Sigmoid colon (tissue), 6 donors: ENCODE measurements at regions not wholly inside any gene's neighbourhood (a gene's known extent, or its start where the extent isn't known, plus 50 kb on each side); places are given as distances from the start of the nearest gene placed in this dataset.

Experiments used
- DNase-seq: peaks from one replicate; pipeline ENCODE4 v3.0.0-alpha.2; 2019
- H3K27ac ChIP-seq, 4 donors: fragments of 200-600 bp; sonication (generic); one replicate each; pipeline ENCODE4 v1.5.1; 2016 to 2019; ENCODE audit warnings: mild to moderate bottlenecking in 1 of 4
- H3K27me3 ChIP-seq, 3 donors: fragments of 200-600 bp; sonication (generic); one replicate each; pipeline ENCODE4 v1.5.1; 2019; ENCODE audit warnings: mild to moderate bottlenecking in 1 of 3
- H3K36me3 ChIP-seq, 4 donors: fragments of 200-600 bp; sonication (generic); one replicate each; pipeline ENCODE4 v1.5.1; 2016 to 2019
- H3K4me1 ChIP-seq, 4 donors: fragments of 200-600 bp; sonication (generic); one replicate each; pipeline ENCODE4 v1.5.1; 2017 to 2019
- H3K4me3 ChIP-seq, 4 donors: fragments of 200-600 bp; sonication (generic); one replicate each; pipeline ENCODE4 v1.5.1; 2017 to 2019; ENCODE audit warnings: mild to moderate bottlenecking in 2 of 4, moderate library complexity in 1 of 4
- H3K9me3 ChIP-seq, 4 donors: fragments of 200-600 bp in 3 of 4; sonication (generic) in 3 of 4; one replicate each; pipeline versions ENCODE4 v1.5.1 to v1.6.1; 2013 to 2019
- EP300 ChIP-seq, 4 donors: sonication (generic); formaldehyde crosslinking; IDR thresholded peaks; one replicate each; pipeline ENCODE4 v1.6.1; 2017; ENCODE audit warnings: antibody characterized with exemption in 4 of 4
- POLR2A ChIP-seq, 2 donors: fragments of 450-650 bp; IDR thresholded peaks; one replicate each; pipeline ENCODE4 v1.6.1; 2016; ENCODE audit warnings: antibody characterized with exemption in 2 of 2, mild to moderate bottlenecking in 2 of 2, moderate library complexity in 2 of 2
- POLR2AphosphoS5 ChIP-seq, 4 donors: sonication (generic); formaldehyde crosslinking; IDR thresholded peaks; one replicate each; pipeline ENCODE4 v1.6.1; 2017; ENCODE audit warnings: antibody characterized with exemption in 4 of 4
- WGBS, 2 donors: extraction: QIAGEN DNeasy Blood & Tissue Kit; methylation state at CpG; one replicate each; pipeline ENCODE4 v1.1.7; 2013; 5-methylcytosine and 5-hydroxymethylcytosine counted together
- intact Hi-C: fragments of 100-400 bp; cut with DNase I; formaldehyde crosslinking; loops from one replicate; pipeline ENCODE4 v1.15.1; 2023
- TF ChIP-seq, protein P1 (sequence below), 4 experiments: fragments of 450-650 bp in 3 of 4; fragments of 200-600 bp in 1 of 4; IDR thresholded peaks; one replicate each; pipeline ENCODE4 v1.5.1; 2016 to 2019; ENCODE audit warnings: antibody characterized with exemption in 4 of 4, mild to moderate bottlenecking in 3 of 4, moderate library complexity in 2 of 4
- donor health status: healthy with polysubstance abuse.
- donor health status: healthy.

DNA sequence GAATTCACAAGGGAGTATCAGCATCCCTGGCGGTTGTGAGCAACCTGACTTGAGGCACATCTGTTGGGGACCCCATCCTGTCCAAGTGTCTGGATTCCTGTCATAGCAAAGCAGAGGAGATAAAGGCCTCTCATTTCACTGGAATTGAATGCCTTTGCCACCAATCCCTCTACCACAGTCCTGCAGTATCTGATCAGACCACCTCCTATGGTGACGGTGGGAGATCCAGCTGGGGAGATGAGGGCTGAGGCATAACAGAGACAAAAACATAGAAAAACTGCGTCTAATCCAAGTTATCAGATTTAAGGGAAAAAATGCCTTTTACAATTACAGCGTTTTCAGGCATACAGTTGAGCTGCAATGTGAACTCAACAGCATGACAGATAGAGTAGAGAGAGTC lies 160.7 kb upstream of the TRPC7 start:
- intact Hi-C loops = no loop called here
- Histone ChIP-seq H3K27ac (no peak overlapping the region), H3K4me1 (no peaks in the 10 kb centered on the region), H3K4me3 (no peak overlapping the region), H3K36me3 (no peaks in the 10 kb centered on the region), H3K27me3 (no peaks in the 10 kb centered on the region), H3K9me3 (no peaks in the 10 kb centered on the region)
- TF ChIP-seq POLR2AphosphoS5 (IDR thresholded peaks at IDR 0.05) (no peak), POLR2A (IDR thresholded peaks at IDR 0.05) (no peak), EP300 (IDR thresholded peaks at IDR 0.05) (no peak)
- TF ChIP-seq, protein P1, sequence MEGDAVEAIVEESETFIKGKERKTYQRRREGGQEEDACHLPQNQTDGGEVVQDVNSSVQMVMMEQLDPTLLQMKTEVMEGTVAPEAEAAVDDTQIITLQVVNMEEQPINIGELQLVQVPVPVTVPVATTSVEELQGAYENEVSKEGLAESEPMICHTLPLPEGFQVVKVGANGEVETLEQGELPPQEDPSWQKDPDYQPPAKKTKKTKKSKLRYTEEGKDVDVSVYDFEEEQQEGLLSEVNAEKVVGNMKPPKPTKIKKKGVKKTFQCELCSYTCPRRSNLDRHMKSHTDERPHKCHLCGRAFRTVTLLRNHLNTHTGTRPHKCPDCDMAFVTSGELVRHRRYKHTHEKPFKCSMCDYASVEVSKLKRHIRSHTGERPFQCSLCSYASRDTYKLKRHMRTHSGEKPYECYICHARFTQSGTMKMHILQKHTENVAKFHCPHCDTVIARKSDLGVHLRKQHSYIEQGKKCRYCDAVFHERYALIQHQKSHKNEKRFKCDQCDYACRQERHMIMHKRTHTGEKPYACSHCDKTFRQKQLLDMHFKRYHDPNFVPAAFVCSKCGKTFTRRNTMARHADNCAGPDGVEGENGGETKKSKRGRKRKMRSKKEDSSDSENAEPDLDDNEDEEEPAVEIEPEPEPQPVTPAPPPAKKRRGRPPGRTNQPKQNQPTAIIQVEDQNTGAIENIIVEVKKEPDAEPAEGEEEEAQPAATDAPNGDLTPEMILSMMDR (IDR thresholded peaks at IDR 0.05) = no peak
- 75 to 80% methylated on average over 4 of the region's 4 CpGs for WGBS, 2 donors
- no peak for DNase-seq

DNA sequence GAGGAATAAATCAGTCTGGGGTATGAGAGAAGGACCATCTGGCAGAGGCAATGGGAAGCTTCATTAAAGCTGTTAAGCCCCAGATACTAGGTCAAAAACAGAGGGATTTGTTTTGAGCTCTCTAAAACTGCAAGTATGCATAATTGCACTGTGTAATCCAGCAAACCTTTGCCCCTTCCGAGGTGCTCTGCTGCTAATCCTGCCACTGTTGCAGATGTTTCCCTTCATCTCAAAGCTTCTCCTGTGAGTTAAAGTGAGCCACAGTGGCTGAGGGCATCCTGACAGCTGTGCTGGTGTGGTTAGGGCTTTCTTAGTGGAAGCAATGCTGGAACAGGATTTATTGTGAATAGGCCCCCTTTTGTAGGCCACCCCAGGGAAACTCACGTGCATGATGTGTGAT lies 160.3 kb upstream of the TRPC7 start:
- no peaks in the 10 kb centered on the region for H3K9me3 ChIP-seq
- intact Hi-C loops = no loop called here
- no peaks in the 10 kb centered on the region for H3K36me3 ChIP-seq
- no peaks in the 10 kb centered on the region for H3K4me1 ChIP-seq
- H3K4me3 ChIP-seq = no peak overlapping the region
- TF ChIP-seq POLR2A (IDR thresholded peaks at IDR 0.05) (no peak), EP300 (IDR thresholded peaks at IDR 0.05) (no peak), POLR2AphosphoS5 (IDR thresholded peaks at IDR 0.05) (no peak)
- TF ChIP-seq, protein P1 (IDR thresholded peaks at IDR 0.05) = no peak
- no peak for DNase-seq
- no peaks in the 10 kb centered on the region for H3K27me3 ChIP-seq
- 35 to 42% methylated on average over 2 of the region's 2 CpGs for WGBS, 2 donors
- H3K27ac ChIP-seq = no peak overlapping the region

DNA sequence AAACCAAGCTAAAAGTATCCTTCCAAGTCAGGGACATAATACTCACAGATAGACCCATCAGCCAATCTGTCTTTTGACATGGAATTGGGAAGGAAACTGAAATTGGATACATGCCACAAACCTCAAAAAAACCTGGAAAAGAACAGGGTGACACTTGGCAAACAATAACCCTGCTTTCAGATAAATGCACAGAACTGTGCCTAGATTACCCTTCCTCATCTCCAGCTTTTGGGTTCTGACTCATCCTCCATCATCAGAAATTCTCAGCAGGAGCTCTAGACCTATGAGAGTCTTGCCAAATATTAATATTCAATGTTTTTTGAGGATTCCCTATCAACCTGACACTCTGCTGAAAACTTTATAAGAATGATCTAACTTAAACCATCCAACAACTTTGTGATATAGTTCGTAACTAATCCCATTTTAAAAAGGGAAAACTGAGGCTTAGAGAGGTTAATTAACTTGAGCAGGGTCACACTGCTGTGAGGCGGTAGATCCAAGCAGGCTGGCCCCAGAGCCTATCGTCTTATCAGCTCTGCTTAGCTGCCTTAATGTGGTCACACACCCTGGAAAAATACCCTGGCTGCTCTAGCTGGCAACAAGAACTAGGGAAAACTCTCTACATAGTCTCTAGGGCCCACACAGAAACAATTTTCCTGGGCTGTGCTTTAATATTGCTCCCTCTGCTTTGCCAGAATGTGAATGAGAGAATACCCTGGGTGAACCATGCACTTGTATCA lies 157.0 kb upstream of the TRPC7 start:
- intact Hi-C loops = no loop called here
- H3K36me3 ChIP-seq = no peaks in the 10 kb centered on the region
- TF ChIP-seq, protein P1 (IDR thresholded peaks at IDR 0.05) = no peak
- TF ChIP-seq POLR2A (IDR thresholded peaks at IDR 0.05) (no peak), EP300 (IDR thresholded peaks at IDR 0.05) (no peak), POLR2AphosphoS5 (IDR thresholded peaks at IDR 0.05) (no peak)
- WGBS, 2 donors = 69 to 72% methylated on average over 3 of the region's 3 CpGs
- DNase-seq = no peak
- H3K27ac ChIP-seq = no peak overlapping the region
- no peaks in the 10 kb centered on the region for H3K9me3 ChIP-seq
- no peaks in the 10 kb centered on the region for H3K27me3 ChIP-seq
- H3K4me3 ChIP-seq = no peak overlapping the region
- no peaks in the 10 kb centered on the region for H3K4me1 ChIP-seq

DNA sequence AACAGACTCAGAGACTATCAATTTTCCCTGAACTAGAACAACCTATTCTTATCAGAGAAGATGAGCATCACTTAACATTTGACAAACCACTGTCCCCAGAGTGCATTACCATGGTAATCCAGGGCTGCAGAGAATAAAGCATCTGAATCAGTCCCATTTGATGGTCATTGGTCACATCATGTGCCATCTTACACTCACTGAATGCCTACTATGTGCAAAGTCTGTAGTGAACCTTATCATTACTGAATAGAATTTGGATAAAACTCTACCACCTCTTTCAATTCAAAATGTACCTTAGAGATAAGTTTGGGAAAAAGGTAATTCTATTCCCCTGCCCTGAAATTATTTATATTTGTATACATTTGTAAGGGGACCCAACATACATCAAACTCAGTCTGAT lies 156.4 kb upstream of the TRPC7 start:
- intact Hi-C loops = no loop called here
- Histone ChIP-seq H3K27me3 (no peaks in the 10 kb centered on the region), H3K27ac (no peak overlapping the region), H3K9me3 (no peaks in the 10 kb centered on the region), H3K4me3 (no peak overlapping the region), H3K4me1 (no peaks in the 10 kb centered on the region), H3K36me3 (no peaks in the 10 kb centered on the region)
- no peak for DNase-seq
- TF ChIP-seq, protein P1 (IDR thresholded peaks at IDR 0.05) = no peak
- no peak for TF ChIP-seq POLR2AphosphoS5 (IDR thresholded peaks at IDR 0.05)

DNA sequence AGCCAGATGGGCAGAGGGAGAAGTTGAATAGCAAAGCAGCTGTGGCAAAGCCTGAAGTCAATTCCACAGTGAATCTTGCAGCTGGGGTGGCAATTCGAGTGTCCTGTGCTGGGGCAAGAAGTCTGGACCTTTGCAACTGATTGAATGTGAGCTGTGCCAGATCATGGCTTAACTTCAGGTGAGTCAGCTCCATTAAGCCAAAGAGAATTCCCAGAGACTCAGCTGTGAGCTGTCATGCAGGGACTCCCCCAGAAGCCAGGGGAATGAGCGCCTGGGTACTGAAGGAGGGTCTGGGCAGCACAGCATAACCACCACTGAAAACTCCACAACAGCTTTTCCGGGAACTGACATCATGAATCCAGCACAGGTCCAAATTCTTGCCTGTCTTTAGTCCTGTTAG lies 153.5 kb upstream of the TRPC7 start:
- H3K4me1 ChIP-seq = no peaks in the 10 kb centered on the region
- 61 to 71% methylated on average over 3 of the region's 3 CpGs for WGBS, 2 donors

More for the DNA sequence above, 153.5 kb upstream of the TRPC7 start:
- no peaks in the 10 kb centered on the region for H3K27me3 ChIP-seq
- no peak for DNase-seq
- intact Hi-C loops = no loop called here
- no peak overlapping the region for H3K27ac ChIP-seq
- no peaks in the 10 kb centered on the region for H3K9me3 ChIP-seq
- no peak for TF ChIP-seq POLR2AphosphoS5 (IDR thresholded peaks at IDR 0.05)
- no peaks in the 10 kb centered on the region for H3K36me3 ChIP-seq
- H3K4me3 ChIP-seq = no peak overlapping the region
